ENCODE measurements at regions not wholly inside any gene's neighbourhood (a gene's known extent, or its start where the extent isn't known, plus 50 kb on each side); places are given as distances from the start of the nearest gene placed in this dataset.
"Not testable (repeated sequence)": the region's sequence is repeated elsewhere in the genome, so short reads cannot be mapped to it uniquely, and the experiment has no call there.

DNA sequence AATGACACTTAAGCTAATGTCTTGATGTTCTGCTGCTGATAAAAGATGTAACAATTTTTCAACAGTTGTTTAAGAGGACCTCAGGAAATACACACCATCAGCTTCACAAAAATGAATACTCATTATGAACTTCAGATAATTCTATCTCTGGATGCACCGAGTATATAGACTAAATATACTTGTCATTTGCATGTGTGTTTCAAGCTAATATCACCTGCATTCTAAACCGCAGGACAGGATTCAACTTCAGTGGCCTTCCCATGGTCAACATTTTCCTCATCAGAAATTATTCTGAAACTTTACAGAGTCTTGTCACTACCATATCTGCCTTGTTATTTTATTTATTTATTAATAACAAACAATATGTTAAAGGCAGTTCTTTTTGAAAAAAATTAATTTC lies 717.0 kb upstream of the CCDC179 start:
- DNase-seq, result no peak

DNA sequence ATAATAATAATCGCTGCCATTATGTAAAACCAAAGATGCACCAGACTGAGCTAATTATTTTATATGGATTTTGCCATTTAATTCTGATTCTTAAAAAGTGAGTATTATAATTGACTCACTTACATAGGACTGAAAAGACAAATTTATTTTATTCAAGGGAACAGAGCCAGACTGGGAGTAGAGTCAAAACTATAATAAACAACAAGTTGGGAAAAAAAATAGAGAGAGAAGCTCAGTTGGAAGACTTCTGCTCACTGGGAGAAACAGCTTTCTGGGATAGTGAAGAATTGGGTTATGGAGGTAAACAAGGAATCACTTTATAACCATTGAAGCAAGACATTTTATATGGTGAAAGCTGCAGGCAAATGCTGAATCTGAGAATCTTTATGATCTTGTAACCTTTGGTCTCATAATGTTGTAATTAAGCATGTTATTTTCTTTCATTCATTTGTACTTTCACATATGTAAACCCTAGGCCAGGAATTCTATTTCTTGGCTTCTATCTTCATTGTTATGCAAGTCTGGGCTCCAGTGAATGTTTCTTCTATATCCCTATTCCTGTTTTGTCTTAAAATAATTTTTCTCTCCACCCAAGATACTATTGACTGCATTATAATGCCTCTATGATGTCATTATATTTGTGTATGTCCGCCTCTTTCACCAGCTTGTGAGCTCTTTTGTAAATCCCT lies 725.3 kb upstream of the CCDC179 start:
- no peak for DNase-seq

DNA sequence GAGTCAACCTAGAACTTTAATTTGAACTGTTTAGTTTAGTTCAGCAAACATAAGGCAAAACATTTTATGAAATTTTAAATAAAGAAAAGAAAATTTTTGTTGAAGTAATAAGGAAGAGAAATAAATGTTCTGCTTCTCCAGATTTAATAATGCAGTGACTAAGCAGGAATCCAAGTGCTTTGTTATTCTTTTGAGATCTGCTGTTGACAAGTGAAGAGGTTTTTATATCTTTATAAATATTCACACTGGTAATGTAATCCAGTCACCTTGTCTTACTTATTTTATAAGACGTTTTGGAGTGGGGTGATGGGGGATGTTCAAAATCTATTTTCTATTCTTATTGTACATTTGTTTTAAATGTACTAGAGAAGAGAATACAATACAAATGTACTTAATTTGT lies 725.9 kb upstream of the CCDC179 start:
- DNase-seq, result no peak

DNA sequence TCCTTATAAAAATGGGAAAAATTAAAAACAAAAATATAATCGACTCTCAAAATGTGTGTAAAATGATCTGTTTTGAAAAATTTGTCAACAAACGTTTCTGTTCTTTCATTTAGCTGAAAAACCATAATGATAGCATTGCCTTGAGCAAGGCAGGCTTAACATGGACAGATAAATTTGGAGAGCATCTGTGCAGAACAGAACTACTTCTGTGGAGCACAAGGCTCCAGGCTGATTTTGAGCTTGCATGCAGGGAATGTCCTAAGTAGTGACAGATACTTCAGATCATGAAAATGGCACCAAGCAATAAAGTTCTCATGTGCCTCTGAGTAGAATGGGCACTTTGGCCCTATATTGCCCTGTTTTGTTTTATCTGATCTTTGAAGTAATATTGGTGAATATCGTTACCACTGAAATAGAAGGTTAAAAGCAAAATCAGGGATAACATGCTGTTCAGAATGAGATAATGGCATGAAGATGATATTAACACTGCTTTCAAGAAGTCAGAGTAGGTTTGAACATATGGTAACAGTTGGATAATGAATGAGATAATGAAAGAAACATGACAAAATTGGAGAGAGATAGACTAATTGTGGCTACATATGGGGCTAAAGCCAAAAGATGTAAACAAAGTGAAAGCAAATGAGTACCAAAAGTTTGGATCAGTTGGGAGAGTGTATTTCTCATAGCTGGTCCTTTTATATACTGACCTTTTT lies 730.5 kb upstream of the CCDC179 start:
- no peak for DNase-seq

DNA sequence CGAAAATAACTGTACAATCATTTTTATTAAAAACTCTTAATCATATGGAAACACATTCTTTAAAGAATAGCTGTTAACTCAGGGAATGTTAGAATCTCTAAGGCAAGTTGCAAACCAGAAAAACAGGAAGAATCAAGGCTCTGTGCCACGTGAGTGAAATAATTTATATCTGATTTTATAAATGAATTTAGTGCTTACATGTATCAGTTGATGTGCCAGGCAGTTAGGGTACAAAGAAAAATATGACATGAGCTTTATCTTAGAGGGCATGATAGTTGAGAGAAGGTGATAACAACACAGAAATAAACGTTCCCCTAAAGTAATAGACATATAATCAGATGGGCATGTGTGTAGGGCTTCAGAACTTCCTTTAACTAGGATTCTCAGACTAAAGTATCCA lies 734.5 kb upstream of the CCDC179 start:
- DNase-seq, result no peak

DNA sequence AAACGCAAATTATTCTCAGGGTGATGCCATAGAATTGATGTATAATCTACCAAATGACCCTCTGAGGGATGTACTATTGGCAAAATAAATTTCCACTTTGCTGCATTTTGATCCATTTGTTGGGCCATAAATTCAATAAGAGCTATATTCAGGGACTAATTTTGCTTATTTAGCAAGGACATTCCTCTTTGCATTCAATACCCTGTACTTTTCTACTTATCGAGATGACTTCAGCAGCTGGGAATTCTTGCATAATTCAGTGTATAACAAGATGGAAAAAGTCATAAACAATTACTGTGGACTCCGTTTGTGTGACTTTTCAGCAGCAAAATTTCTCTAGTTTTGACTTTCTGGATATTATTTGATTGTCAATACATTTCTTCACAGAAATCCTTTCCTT lies 744.7 kb upstream of the CCDC179 start:
- DNase-seq, result no peak

DNA sequence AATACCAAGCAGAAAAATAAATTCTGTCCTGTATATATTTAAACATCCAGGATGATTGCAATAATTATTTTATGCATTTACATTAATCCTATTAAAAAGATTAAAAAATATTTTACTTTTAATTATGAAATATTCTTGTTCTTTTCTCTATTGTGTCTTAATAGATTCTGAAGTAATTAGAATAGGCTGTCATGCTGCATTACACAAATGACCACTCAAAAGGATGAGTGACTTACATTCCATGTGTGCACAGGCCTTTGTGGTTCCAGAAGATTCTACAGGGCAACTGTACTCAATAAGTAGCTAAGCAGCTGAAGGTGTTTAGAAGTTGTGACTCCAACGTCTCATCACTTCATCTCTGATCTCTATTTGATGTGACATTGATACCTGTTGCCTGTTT lies 745.9 kb upstream of the CCDC179 start:
- no peak for DNase-seq

DNA sequence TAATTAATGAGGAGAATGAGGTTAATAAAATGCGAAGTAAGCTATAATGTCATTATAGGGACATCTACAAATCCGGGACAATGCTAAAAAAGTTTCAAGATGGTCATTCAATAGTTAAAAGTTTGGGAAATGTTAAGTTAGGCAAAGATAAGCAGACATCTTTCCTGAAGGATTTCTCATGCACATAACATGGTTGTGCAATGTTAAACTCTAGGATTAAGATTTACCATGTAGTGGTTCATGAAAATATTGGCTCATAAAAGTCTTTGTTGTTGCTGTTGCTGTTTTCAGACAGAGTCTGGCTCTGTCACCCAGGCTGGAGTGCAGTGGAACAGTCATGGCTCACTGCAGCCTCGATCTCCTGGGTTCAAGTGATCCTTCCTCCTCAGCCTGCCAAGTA lies 751.5 kb upstream of the CCDC179 start:
- no peak for DNase-seq

DNA sequence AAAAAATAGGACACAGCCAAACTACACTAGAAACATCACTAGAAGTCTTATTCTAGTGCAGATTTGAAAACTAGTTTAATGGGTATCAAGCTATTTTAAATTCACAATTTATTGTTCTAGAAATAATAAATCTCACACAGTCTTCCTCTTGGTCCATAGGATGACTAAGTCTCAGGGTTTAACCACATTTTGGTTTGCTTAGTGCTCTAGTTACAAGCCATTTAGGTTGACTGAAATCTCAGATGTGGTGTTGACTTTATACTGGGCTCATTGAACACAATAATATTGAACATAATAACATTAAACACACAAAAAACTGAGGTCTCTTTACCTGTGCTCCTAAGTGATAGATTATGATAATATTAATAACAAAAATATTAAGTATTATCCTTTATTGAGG lies 760.3 kb upstream of the CCDC179 start:
- DNase-seq, result no peak

DNA sequence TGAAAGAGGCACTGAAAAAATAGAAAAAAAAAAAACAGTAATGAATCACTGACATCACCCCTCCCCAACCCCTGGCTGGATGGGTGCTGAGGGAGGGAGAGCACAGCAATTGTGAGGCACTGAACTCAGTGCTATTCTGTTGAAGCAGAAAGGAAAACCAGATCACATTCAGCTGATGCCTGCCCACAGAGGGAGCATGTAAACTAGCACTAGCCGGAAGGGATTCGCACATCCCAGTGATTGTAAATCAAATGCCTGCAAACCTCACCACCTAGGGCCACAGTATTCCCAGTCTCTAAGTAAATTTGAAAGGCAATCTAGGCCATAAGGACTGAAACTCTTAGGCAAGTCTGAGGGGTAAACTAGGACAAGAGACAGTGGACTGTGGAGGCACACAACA lies 772.0 kb upstream of the CCDC179 start:
- no peak for DNase-seq

DNA sequence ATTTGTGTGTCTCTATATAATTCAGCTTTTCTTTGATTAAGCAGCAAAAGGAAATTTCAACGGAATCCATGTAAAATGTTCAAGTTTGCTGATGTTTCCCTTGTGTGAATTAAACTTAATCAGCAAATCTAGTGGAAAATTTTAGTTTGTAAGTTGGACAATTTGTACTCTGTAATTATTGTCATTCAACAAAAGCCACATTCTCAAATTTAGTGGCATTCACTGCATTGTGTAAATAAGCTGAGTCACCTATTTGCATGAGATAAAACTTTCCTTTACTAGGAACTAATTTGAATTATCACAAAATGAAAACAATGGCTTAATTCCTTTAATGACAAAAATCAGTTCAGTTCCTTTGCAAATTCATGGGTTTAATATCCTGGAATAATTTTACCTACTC lies 784.2 kb upstream of the CCDC179 start:
- DNase-seq, result no peak

DNA sequence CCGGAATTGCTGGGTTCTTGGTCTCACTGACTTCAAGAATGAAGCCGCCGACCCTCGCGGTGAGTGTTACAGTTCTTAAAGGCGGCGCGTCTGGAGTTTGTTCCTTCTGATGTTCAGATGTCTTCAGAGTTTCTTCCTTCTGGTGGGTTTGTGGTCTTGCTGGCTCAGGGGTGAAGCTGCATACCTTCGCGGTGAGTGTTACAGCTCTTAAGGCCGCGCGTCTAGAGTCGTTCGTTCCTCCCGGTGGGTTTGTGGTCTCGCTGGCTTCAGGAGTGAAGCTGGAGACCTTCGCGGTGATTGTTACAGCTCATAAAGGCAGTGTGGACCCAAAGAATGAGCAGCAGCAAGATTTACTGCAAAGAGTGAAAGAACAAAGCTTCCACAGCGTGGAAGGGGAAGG lies 792.1 kb upstream of the CCDC179 start:
- not testable (repeated sequence) for DNase-seq

DNA sequence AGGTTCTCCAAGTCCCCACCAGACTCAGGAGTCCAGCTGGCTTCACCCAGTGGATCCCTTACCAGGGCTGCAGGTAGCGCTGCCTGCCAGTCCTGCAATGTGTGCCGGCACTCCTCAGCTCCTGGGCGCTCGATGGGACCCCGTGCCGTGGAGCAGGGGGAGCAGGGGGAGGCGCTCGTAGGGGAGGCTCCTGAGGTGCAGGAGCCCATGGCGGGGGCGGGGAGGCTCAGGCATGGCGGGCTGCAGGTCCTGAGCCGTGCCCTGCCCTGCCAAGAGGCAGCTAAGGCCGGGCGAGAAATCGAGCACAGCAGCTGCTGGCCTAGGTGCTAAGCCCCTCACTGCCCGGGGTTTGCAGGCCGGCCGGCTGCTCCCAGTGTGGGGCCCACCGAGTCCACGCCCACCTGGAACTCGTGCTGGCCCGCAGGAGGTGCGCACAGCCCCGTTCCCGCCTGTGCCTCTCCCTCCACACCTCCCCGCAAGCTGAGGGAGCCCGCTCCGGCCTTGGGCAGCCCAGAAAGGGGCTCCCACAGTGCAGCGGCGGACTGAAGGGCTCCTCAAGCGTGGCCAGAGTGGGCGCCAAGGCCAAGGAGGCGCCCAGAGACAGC lies 792.9 kb upstream of the CCDC179 start:
- DNase-seq, result no peak

DNA sequence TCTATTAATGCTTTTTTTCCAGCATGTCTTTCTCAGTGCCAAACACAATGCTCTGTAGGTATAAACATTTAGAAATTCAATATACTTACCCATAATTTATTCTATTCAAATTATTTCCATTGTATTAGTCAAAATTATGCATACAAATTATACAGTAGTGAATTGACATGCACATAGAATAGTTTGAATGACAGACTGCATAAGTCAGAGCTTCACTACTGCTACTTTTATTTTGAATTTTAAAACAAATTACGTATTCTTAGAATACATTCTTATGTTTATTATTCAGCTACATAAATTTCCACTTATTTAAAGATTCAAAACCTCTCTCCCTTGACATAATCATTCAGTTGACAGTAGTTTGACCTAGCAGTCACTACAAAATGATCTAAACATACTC lies 808.0 kb upstream of the CCDC179 start:
- DNase-seq, result no peak

DNA sequence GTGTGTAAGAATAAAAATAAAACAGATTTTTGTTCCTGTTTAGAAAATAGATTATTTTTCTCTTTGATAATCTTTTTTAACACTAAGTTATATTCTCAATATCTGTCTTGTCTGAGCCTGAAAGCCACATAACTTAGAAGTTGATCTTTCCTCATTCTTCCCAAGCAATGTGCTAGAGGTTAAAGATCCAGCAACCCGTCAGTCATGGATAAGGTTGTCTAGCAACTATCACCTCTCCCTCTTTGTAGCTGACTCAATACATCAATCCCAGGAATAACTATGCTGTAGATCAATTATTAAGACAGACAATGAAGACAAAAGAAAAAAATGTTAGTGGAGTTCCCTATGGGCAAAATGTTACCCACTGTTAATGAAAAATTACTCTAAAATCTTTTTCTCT lies 813.1 kb upstream of the CCDC179 start:
- no peak for DNase-seq

DNA sequence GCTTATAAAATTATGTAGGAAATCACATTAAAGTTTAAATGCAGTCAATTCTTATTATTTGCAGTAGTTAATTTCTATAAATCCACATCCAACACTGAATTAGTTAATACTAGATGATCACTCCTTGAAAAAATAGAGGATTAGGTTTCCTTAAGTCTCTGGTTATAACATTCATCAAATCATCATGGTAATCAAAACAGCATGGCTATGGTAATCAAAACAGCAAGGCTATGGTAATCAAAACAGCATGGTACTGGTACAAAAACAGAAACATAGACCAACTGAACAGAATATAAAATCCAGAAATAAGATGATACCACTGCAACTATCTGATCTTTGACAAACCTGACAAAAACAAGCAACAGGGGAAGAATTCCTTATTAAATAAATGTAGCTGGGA lies 814.6 kb upstream of the CCDC179 start:
- DNase-seq, result no peak

DNA sequence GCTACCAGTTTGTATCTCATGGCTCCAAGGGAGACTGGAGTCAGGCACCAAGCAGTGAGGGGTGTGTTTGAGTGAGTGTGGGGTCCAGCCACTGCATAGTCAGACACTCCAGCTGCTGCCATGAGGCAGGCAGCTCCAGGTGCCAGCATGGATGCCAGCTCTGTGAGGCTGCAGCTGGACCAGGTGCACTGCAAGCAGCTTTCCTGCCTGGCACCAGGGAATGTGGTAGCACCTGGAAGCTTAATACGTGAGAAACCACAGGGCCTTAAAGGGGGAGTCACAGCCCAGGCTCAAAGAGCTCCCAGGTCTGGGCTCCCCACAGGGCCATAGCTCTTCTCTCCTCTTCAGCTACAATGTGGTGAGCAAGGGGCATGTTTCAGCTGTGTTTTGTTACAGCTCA lies 817.8 kb upstream of the LUZP2 start:
- DNase-seq, result no peak

DNA sequence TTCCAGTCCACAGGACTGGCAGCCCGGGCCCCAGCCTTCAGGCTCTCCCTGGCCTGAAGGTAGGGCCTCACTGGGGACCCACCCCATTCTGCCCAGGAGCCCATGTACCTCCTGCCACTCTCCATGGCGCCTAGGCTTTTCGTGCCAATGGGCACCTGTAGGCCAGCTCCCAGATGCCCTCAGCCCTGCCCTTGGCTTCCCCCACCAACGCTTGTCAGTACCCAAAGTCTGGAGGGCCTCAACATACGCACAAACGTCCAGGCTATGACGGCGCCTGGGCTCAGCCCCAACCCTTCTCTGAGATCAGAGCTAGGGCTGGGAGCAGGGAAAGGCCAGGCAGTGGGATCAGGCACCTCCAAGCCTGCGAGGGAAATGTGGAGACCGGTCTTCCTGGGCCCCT lies 816.9 kb upstream of the LUZP2 start:
- DNase-seq, result no peak

DNA sequence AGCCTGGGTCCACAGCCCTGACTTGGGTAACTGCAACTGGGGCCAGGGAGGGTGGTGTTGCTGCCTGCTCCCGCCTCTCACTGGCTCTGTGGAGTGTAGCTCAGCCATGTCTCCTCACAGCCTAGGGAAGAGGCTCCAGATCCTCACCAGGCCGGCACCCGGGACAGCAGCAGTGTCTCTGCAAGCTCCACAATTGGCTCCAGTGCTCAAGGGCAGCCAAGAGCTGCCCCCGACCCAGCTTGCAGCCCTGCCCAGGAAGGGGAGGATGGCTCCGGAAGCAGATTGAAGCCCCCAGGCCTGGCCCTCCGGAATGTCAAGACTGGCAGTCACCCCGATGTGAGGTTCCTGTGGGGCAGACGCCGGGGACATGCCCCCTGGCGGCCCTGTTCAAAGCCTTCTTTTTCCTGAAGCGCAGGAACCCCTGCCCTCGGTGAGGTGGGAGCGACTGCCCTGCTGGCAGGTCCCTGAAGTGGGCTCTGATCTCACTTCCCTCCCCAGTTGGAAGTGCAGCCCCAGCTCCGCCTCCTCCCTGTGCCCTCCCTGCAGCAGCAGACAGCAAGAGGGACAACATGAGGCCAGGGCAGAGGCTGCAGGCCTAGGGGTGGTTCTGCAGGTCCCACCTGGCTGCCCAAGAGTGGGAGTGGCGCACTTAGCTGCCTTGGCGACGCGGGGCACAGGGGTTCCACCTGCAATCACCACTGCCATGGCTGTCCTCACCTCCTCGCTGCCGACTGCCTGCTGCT lies 816.2 kb upstream of the LUZP2 start:
- DNase-seq, result no peak

DNA sequence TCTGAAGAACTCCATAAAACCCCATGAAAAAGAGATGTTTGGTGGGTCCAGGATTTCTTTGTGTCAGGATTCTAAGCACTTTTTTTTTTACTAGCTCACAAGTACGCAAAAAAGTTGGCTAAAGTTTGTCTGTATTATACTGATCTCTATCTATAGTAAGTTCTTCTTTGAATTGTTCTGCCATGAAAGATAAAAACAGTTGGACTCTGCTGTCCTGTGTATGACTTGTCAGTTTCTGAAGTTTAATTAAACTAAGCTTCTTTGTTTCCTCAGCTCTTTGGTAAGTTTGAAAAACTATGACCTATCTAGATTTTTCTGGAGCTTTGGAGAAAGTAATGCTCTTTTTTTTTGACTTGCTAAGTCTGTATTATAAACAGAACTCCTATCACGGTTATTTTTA lies 812.2 kb upstream of the LUZP2 start:
- no peak for DNase-seq

DNA sequence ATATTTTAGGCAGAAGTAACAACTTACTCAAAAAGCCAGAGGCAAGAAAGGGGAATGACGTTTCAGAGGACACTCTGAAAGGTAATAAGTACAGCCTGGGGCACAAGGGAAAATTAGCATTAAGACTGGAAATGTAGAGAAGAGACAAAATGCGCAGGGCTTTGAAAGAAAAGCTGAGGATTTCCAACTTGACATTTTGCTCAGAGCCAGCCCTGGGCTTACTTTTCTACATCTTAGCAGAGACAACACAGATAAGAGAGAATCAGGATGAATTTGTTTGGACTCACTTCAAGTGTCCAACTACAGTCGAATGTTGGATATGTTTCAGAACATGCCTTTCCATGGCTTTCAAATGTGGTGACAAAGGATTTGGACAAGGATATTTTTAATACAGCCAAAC lies 808.9 kb upstream of the LUZP2 start:
- DNase-seq, result no peak

DNA sequence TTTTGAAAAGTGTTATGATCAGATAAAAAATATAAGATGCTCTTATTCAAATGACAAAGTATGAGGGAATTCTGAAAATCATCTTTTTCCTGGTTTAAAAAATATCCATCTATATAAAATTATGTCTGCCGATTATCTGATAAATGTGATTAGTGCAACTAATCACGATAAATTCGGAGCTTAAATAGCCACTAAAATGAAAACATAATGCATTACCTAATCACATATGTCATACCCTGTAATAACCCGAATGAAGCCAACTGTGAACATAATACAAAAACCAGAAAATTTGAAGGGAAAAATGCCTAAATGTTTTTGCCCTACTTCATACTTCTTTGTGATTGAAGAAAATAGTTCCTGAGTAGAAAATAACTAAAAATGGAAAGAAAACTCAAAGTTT lies 808.4 kb upstream of the LUZP2 start:
- no peak for DNase-seq

DNA sequence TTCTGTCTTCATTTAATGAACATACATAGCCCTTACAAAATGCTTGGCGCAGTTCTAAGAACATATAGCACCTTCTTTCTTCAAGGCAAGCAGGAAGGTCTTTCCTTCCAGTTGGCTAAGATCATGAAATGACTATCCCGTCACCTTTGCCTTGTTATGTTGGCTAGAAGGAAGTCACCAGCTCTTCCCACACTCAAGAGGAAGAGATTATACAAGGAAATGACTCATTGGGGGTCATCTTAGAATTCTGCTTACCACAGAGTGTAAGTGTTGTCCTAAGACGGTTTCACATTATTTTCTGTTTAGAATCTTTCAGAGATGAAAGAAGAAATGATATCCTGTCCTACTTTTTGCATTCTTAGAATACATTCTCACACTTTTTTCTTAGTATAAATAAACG lies 808.0 kb upstream of the LUZP2 start:
- no peak for DNase-seq

Data from CD4-positive, alpha-beta T cell treated with Interleukin-21 for 1 hour (primary cell).